H9 (cell line): ENCODE measurements at regions not wholly inside any gene's neighbourhood (a gene's known extent, or its start where the extent isn't known, plus 50 kb on each side); places are given as distances from the start of the nearest gene placed in this dataset.

Source experiments
- DNase-seq: peaks from one replicate; pipeline ENCODE4 v3.0.0-alpha.2; 2017
- H2AFZ ChIP-seq: one replicate; pipeline ENCODE4 v1.6.1; 2013; ENCODE audit warnings: mild to moderate bottlenecking, low read length, control low read depth, moderate library complexity
- H2AK5ac ChIP-seq: 2 replicates; pipeline ENCODE4 v1.6.1; 2013; ENCODE audit warnings: low read length, control low read depth, mixed read lengths; ENCODE audit not compliant: insufficient read length
- H2BK120ac ChIP-seq: one replicate; pipeline ENCODE4 v1.6.1; 2013; ENCODE audit warnings: low read depth, mild to moderate bottlenecking, low read length, control low read depth, inconsistent platforms; ENCODE audit not compliant: poor library complexity, severe bottlenecking
- H2BK12ac ChIP-seq: 2 replicates; pipeline ENCODE4 v1.6.1; 2013; ENCODE audit warnings: low read length, control low read depth, mixed read lengths, low read depth; ENCODE audit not compliant: insufficient read length
- H2BK15ac ChIP-seq: 2 replicates; pipeline ENCODE4 v1.6.1; 2013; ENCODE audit warnings: low read depth, low read length, control low read depth
- H2BK20ac ChIP-seq: one replicate; pipeline ENCODE4 v1.6.1; 2013; ENCODE audit warnings: low read depth, mild to moderate bottlenecking, low read length, control low read depth, inconsistent platforms; ENCODE audit not compliant: poor library complexity, severe bottlenecking
- H2BK5ac ChIP-seq: 2 replicates; pipeline ENCODE4 v1.6.1; 2013; ENCODE audit warnings: low read length, control low read depth, mixed read lengths; ENCODE audit not compliant: insufficient read length
- H3K14ac ChIP-seq: 2 replicates; pipeline ENCODE4 v1.6.1; 2013; ENCODE audit warnings: low read length, control low read depth; ENCODE audit not compliant: insufficient read depth
- H3K18ac ChIP-seq: 2 replicates; pipeline ENCODE4 v1.6.1; 2013; ENCODE audit warnings: low read depth, mild to moderate bottlenecking, mixed read lengths, low read length, control low read depth; ENCODE audit not compliant: insufficient read length
- H3K23ac ChIP-seq: 2 replicates; pipeline ENCODE4 v1.6.1; 2013; ENCODE audit warnings: low read length, control low read depth, mixed read lengths, low read depth; ENCODE audit not compliant: insufficient read length
- H3K23me2 ChIP-seq: 2 replicates; pipeline ENCODE4 v1.6.1; 2013; ENCODE audit warnings: low read depth, mild to moderate bottlenecking, mixed read lengths, low read length, control low read depth; ENCODE audit not compliant: insufficient read length, poor library complexity, severe bottlenecking
- H3K27ac ChIP-seq: 2 replicates; pipeline ENCODE4 v1.5.1; 2013; ENCODE audit warnings: low read length, control low read depth, mixed read lengths, low read depth; ENCODE audit not compliant: insufficient read length
- H3K27me3 ChIP-seq: 2 replicates; pipeline ENCODE4 v1.6.1; 2013; ENCODE audit warnings: low read length, control low read depth, inconsistent platforms; ENCODE audit not compliant: insufficient read depth
- H3K4ac ChIP-seq: 2 replicates; pipeline ENCODE4 v1.6.1; 2013; ENCODE audit warnings: low read depth, mild to moderate bottlenecking, control low read depth, inconsistent platforms, low read length, moderate library complexity
- H3K4me1 ChIP-seq: 2 replicates; pipeline ENCODE4 v1.6.1; 2013; ENCODE audit warnings: low read length, control low read depth, inconsistent platforms; ENCODE audit not compliant: insufficient read depth
- H3K4me2 ChIP-seq: 2 replicates; pipeline ENCODE4 v1.6.1; 2013; ENCODE audit warnings: low read length, control low read depth, mixed read lengths; ENCODE audit not compliant: insufficient read length, insufficient read depth
- H3K56ac ChIP-seq: 2 replicates; pipeline ENCODE4 v1.6.1; 2013; ENCODE audit warnings: low read depth, mild to moderate bottlenecking, mixed read lengths, low read length, control low read depth; ENCODE audit not compliant: insufficient read length
- H3K79me1 ChIP-seq: 2 replicates; pipeline ENCODE4 v1.6.1; 2013; ENCODE audit warnings: low read depth, mild to moderate bottlenecking, moderate library complexity, low read length, control low read depth, inconsistent platforms; ENCODE audit not compliant: insufficient read depth, poor library complexity, severe bottlenecking
- H3K79me2 ChIP-seq: 2 replicates; pipeline ENCODE4 v1.6.1; 2013; ENCODE audit warnings: low read length, control low read depth, inconsistent platforms; ENCODE audit not compliant: insufficient read depth
- H3K9ac ChIP-seq: 2 replicates; pipeline ENCODE4 v1.6.1; 2013; ENCODE audit warnings: low read length, control low read depth, mixed read lengths; ENCODE audit not compliant: insufficient read length; ENCODE audit errors: extremely low read depth
- H3K9me3 ChIP-seq: one replicate; pipeline ENCODE4 v1.6.1; 2013; ENCODE audit warnings: low read depth, low read length, inconsistent platforms; ENCODE audit not compliant: control insufficient read depth
- H3T11ph ChIP-seq: one replicate; pipeline ENCODE4 v1.6.1; 2013; ENCODE audit warnings: mild to moderate bottlenecking, low read length, control low read depth, inconsistent platforms
- H4K20me1 ChIP-seq: one replicate; pipeline ENCODE4 v1.6.1; 2013; ENCODE audit not compliant: control insufficient read depth, insufficient read length, insufficient read depth
- H4K5ac ChIP-seq: 2 replicates; pipeline ENCODE4 v1.6.1; 2013; ENCODE audit warnings: low read depth, mild to moderate bottlenecking, mixed read lengths, low read length, control low read depth; ENCODE audit not compliant: insufficient read length
- H4K8ac ChIP-seq: replicated peaks from 2 replicates; pipeline ENCODE4 v1.6.1; 2013; ENCODE audit warnings: low read length, control low read depth, mixed read lengths, low read depth; ENCODE audit not compliant: insufficient read length
- H4K91ac ChIP-seq: 2 replicates; pipeline ENCODE4 v1.6.1; 2013; ENCODE audit warnings: low read depth, mild to moderate bottlenecking, moderate library complexity, mixed read lengths, low read length, control low read depth; ENCODE audit not compliant: insufficient read length
- H3K27ac Mint-ChIP-seq, 3 experiments: 2 replicates in 2 of 3; 3 replicates in 1 of 3; pipeline ENCODE4 v1.8.0; 2020 to 2021; ENCODE audit warnings: mixed read lengths in 3 of 3, mild to moderate bottlenecking in 1 of 3, moderate library complexity in 1 of 3
- H3K27me3 Mint-ChIP-seq: 2 replicates; pipeline ENCODE4 v1.8.0; 2021; ENCODE audit warnings: low read depth, mild to moderate bottlenecking, moderate library complexity, mixed read lengths
- H3K36me3 Mint-ChIP-seq, 3 experiments: 2 replicates in 2 of 3; 3 replicates in 1 of 3; pipeline ENCODE4 v1.8.0; 2020 to 2021; ENCODE audit warnings: low read depth in 3 of 3, mixed read lengths in 3 of 3; ENCODE audit not compliant: insufficient read depth in 1 of 3
- H3K4me1 Mint-ChIP-seq, 2 experiments: 2 replicates each; pipeline ENCODE4 v1.8.0; 2020; ENCODE audit warnings: mixed read lengths in 2 of 2
- H3K4me3 Mint-ChIP-seq, 2 experiments: 2 replicates in 1 of 2; 3 replicates in 1 of 2; pipeline ENCODE4 v1.8.0; 2020 to 2021; ENCODE audit warnings: mild to moderate bottlenecking in 2 of 2, mixed read lengths in 2 of 2, moderate library complexity in 1 of 2
- H3K9me3 Mint-ChIP-seq, 2 experiments: 2 replicates in 1 of 2; 3 replicates in 1 of 2; pipeline ENCODE4 v1.8.0; 2020; ENCODE audit warnings: mild to moderate bottlenecking in 2 of 2, mixed read lengths in 2 of 2, moderate library complexity in 1 of 2
- WGBS: extraction: QIAGEN DNeasy Blood & Tissue Kit; methylation state at CpG from one replicate; pipeline ENCODE4 v1.1.7; 2013; ENCODE audit warnings: missing lambda C conversion rate, low lambda C conversion rate, mixed read lengths; ENCODE audit not compliant: insufficient read length; ENCODE audit errors: extremely low coverage; 5-methylcytosine and 5-hydroxymethylcytosine counted together
- TF ChIP-seq, protein P1 (sequence below): fragments of 200-600 bp; sonication (generic); conservative IDR thresholded peaks from 3 replicates; pipeline ENCODE4 v1.8.0; 2021; ENCODE audit warnings: antibody characterized with exemption, mild to moderate bottlenecking

DNA sequence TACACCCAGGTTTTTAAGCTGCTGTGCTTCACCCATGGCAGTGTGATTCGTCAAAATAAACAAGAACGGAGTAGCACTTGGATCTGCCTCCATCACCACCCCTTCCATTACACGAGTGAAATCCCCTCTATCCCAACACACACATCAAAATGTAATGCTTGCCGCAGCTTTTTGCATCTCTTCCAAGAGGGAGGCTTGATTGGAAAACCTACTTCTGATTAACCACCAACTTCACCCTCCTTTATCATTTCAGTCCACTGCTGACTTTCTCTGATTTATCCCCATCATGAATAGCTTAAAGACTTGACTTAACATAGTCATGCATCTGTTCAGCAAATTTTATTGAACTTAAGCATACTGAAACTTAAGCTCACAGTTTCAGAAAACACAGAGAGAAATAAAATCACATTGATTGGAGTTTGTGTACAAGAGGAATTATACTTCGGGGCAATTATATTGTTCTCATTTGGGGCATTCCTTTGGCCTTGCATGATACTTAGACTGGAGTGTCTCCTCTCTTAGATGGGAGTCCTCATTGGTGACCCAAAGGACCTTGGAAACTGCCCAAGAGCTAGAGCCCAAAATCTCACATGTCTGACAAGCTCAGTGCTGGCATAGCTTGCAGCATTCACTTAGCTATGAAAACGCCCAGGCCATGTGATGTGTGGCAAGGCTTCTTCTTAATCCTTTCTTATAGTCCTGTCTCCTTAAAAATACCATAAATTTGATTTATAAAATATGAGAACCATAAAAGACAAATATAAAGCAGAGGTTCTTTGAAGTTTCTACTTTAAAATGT, 124.3 kb upstream of the UMPS start:
- no peaks in the 10 kb centered on the region for H3K4me1 ChIP-seq
- no peak for DNase-seq
- H3K79me1 ChIP-seq, result no peaks in the 10 kb centered on the region
- no peak overlapping the region for H4K5ac ChIP-seq
- H3K4me2 ChIP-seq, result no peak overlapping the region
- no peaks in the 10 kb centered on the region for H4K20me1 ChIP-seq
- Mint-ChIP-seq H3K4me3 (no peak overlapping the region), H3K4me1 (peaks cover 5 to 11% of the 10 kb centered on the region in 2 experiments), H3K27me3 (no peaks in the 10 kb centered on the region), H3K36me3 (no peaks in the 10 kb centered on the region), H3K27ac (no peak overlapping the region), H3K9me3 (no peaks in the 10 kb centered on the region; a peak in 1 of 5 replicates)
- H4K91ac ChIP-seq, result no peak overlapping the region
- no peak overlapping the region for H4K8ac ChIP-seq
- no peak overlapping the region for H2BK12ac ChIP-seq
- H2BK15ac ChIP-seq, result no peak overlapping the region
- H3K27me3 ChIP-seq, result no peaks in the 10 kb centered on the region
- no peak overlapping the region for H2BK20ac ChIP-seq
- H3K79me2 ChIP-seq, result no peaks in the 10 kb centered on the region
- H2AFZ ChIP-seq, result no peak overlapping the region
- no peak overlapping the region for H2BK5ac ChIP-seq
- H2BK120ac ChIP-seq, result no peak overlapping the region
- H2AK5ac ChIP-seq, result no peak overlapping the region
- H3K14ac ChIP-seq, result no peak overlapping the region
- H3K9me3 ChIP-seq, result no peaks in the 10 kb centered on the region
- H3K23ac ChIP-seq, result no peak overlapping the region
- no peak overlapping the region for H3K56ac ChIP-seq
- H3K23me2 ChIP-seq, result no peaks in the 10 kb centered on the region
- no peak overlapping the region for H3K27ac ChIP-seq
- no peak overlapping the region for H3K4ac ChIP-seq
- no peak overlapping the region for H3K9ac ChIP-seq
- H3K18ac ChIP-seq, result no peak overlapping the region
- H3T11ph ChIP-seq, result no peak overlapping the region
- TF ChIP-seq, protein P1, sequence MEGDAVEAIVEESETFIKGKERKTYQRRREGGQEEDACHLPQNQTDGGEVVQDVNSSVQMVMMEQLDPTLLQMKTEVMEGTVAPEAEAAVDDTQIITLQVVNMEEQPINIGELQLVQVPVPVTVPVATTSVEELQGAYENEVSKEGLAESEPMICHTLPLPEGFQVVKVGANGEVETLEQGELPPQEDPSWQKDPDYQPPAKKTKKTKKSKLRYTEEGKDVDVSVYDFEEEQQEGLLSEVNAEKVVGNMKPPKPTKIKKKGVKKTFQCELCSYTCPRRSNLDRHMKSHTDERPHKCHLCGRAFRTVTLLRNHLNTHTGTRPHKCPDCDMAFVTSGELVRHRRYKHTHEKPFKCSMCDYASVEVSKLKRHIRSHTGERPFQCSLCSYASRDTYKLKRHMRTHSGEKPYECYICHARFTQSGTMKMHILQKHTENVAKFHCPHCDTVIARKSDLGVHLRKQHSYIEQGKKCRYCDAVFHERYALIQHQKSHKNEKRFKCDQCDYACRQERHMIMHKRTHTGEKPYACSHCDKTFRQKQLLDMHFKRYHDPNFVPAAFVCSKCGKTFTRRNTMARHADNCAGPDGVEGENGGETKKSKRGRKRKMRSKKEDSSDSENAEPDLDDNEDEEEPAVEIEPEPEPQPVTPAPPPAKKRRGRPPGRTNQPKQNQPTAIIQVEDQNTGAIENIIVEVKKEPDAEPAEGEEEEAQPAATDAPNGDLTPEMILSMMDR, result no peak
- no CpG with 5 or more reads among the region's 6 CpGs for WGBS
